Fibroblast of villous mesenchyme (primary cell): ENCODE measurements at regions not wholly inside any gene's neighbourhood (a gene's known extent, or its start where the extent isn't known, plus 50 kb on each side); places are given as distances from the start of the nearest gene placed in this dataset.

Source experiments
- DNase-seq: peaks from one replicate; pipeline ENCODE4 v3.0.0-alpha.2; 2010; ENCODE audit warnings: low read depth
- H3K4me3 ChIP-seq: 2 replicates; pipeline ENCODE4 v1.5.1; 2011; ENCODE audit warnings: low read depth, mild to moderate bottlenecking, low read length
- TF ChIP-seq, protein P1 (sequence below): IDR thresholded peaks from 2 replicates; pipeline ENCODE4 v1.5.1; 2012; ENCODE audit warnings: low read depth, mild to moderate bottlenecking, low read length; ENCODE audit not compliant: insufficient read depth

DNA sequence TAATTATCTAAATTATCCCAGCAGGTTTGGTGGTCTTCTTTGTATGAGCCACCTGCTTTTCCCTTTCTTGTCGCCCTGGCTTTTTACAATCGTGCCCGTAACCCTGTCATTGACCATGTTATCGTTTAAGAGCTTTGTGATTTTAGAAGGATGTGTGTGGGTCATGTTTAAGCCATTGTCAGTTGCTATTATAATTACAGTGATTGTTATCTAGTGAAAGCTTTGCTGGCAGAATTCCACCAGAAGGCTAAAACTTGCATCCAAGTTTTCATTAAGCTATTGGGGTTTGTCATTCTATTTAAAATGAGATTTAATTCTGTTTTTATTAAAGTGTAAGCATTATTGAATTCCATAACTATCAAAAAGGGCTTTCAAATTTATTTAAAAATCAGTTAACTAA is 354.2 kb upstream of the TMEM229A start:
- no peak overlapping the region for H3K4me3 ChIP-seq
- DNase-seq: no peak
- TF ChIP-seq, protein P1, sequence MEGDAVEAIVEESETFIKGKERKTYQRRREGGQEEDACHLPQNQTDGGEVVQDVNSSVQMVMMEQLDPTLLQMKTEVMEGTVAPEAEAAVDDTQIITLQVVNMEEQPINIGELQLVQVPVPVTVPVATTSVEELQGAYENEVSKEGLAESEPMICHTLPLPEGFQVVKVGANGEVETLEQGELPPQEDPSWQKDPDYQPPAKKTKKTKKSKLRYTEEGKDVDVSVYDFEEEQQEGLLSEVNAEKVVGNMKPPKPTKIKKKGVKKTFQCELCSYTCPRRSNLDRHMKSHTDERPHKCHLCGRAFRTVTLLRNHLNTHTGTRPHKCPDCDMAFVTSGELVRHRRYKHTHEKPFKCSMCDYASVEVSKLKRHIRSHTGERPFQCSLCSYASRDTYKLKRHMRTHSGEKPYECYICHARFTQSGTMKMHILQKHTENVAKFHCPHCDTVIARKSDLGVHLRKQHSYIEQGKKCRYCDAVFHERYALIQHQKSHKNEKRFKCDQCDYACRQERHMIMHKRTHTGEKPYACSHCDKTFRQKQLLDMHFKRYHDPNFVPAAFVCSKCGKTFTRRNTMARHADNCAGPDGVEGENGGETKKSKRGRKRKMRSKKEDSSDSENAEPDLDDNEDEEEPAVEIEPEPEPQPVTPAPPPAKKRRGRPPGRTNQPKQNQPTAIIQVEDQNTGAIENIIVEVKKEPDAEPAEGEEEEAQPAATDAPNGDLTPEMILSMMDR: no peak

DNA sequence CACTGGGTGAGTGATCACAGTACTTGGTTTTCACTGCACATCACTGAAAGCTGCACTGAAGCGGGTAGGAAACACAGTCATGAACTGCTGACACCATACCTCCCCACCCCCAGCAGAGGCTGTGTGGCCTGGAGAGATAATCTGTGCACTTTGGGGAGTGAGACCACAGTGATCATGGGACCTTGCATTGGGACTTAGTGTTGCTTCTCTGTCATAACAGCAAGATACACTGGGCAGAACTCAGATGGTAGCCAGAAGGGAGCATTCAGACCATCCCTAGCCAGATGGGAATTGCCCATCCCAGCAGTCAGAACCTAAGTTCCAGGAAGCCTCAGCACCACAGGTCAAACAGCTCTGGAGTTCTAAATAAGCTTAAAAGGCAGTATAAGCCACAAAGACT is 346.4 kb upstream of the TMEM229A start:
- TF ChIP-seq, protein P1: no peak
- H3K4me3 ChIP-seq: no peak overlapping the region
- no peak for DNase-seq

DNA sequence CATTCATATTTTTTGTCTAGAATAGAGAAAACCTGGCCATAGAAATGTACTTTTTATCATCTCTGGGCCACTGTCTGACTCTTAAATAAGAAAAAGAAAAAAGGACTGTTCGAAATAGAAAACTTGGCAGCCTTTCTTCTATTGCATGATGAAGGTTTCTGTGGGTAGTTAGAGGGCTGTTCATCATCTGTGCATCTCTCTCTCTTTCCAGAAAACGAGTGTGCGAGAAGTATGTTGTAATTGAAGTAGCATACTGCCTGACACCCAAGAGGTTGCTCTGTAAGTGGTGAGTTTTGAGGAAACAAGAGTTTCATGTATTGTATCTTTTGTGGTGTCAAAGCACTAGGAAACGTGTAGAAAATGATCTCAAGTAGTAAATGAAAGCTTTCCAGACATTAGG is 343.2 kb upstream of the TMEM229A start:
- DNase-seq: no peak
- H3K4me3 ChIP-seq: no peak overlapping the region
- TF ChIP-seq, protein P1: no peak

DNA sequence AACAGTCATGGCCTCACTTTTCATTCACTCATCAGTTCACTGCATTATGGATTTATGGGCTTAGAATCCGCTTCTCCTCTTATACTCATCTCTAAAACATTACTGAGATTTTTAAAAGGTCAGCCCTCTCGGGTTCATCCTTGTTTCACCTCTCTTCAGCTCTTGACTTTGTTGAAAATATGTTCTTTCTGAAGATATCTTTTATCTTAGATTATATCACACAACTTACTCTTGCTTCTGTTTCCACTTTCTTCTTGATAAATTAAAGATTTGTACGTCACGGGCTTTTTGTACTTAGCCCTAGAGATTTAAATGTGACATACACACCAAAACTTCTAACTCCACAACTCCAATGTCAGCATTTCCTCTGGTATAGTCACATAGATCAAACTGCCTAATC is 342.5 kb upstream of the TMEM229A start:
- H3K4me3 ChIP-seq: no peak overlapping the region
- TF ChIP-seq, protein P1: no peak

DNA sequence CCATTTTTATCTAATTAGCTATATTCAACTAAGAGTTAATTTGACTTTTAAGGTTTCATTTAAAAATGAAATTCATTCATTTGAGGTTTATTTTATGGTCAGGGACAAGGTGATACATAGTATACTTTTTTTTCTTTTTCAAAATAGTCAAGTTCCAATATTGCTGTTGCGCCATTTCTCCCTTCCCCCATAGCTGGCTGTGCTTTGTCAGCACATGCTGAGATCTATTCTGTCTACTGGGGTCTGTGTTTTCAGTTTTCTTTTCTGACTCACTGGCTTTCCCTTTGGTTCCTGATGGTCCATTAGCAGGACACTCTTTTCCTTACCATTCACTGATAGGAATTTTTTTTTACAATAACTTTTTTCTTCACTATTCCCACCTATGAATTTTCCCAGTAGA is 336.4 kb upstream of the TMEM229A start:
- TF ChIP-seq, protein P1: no peak
- no peak for DNase-seq
- H3K4me3 ChIP-seq: no peak overlapping the region

More for the DNA sequence above, 342.5 kb upstream of the TMEM229A start:
- DNase-seq: no peak

DNA sequence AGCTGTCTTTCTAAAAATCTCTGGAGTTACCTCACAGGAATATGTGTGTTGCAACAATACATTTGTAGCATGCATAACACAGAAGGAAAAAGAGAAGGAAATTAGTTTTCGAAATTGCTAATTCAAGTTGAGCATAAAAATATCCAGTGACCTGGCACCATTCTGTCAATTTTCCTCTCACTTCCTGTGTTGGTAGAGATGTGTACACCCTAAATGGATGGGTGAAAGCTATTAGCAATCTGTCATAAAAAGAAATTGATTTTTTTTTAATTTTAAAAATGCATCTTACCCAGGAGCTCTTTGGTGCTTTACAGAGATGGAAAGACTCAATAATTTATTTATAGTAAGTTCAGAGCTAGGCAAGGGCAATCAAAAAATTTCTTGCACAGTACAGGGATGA is 333.3 kb upstream of the TMEM229A start:
- DNase-seq: no peak
- H3K4me3 ChIP-seq: no peak overlapping the region

DNA sequence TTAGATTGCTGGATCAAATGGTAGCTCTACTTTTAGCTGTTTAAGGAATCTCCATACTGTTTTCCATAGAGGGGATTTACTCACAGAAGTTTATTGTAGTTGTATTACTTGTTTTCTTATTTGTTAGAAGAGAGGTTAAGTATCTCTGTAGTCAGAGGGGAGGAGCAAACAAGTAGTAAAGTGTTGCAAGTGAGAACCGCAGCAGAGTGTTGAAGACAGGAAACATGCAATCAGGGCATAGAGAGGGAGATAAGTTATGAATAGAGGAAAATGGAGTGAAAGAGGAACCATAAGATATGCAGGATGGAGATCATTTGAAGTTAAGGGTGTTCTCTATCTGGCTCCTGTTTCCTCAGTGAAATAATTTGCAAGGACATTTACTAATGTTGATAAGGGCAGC is 331.4 kb upstream of the TMEM229A start:
- no peak overlapping the region for H3K4me3 ChIP-seq
- no peak for DNase-seq
- TF ChIP-seq, protein P1: no peak

More for the DNA sequence above, 333.3 kb upstream of the TMEM229A start:
- TF ChIP-seq, protein P1: no peak
